NCI-H345 (cell line): ENCODE measurements at regions not wholly inside any gene's neighbourhood (a gene's known extent, or its start where the extent isn't known, plus 50 kb on each side); places are given as distances from the start of the nearest gene placed in this dataset.
"Not testable (repeated sequence)": the region's sequence is repeated elsewhere in the genome, so short reads cannot be mapped to it uniquely, and the experiment has no call there.

Experiments
- DNase-seq: peaks from one replicate; lab custom pipeline; 2025; lab: John Stamatoyannopoulos, UW

- no peak for DNase-seq
Observed at GRCh38 chr4:66837279-66837922, 707.9 kb downstream of the CENPC start.

GRCh38 chr4:66829310-66829709 is 716.0 kb downstream of the CENPC start:
- DNase-seq = no peak

GRCh38 chr4:66820681-66821080 is 724.6 kb downstream of the CENPC start:
- DNase-seq = no peak

DNA sequence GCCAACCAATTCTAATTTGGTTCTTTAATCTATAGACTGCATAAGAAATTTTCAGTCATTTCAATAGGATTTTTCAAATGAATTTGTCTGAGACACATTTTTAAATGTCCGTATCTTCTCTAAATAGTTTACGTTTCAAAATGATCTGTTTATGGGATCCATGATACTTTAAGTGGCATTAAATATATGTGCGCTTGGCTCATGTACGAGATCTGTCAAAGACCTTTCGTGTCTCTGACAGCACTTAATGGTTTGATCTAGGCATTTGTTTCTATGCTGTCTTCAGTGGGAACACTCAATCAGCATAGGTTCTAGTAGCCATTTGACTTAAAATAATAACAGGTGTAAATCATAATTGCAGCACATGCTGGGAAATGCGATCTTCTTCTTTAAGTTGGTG is 731.0 kb downstream of the CENPC start:
- no peak for DNase-seq

GRCh38 chr4:66805582-66805981 is 739.7 kb downstream of the CENPC start:
- no peak for DNase-seq

DNA sequence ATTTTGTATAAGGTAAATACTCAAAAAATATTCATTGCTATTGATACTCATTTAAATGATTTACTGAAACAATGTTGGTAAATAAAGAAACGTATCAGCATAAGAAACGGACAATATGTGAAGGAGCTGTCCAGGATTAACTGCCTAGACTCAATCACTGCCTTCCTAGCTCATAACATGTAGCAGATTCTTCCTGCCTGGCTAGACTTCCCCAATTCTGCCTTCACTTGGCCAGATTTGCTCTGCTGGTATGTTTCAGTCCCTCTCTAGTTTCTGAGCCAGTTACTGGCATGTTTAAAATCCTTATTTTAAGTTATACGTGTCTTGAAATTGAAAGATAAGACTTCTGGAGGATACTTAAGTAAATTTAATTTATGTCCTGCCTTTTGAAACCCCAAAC is 740.3 kb downstream of the CENPC start:
- DNase-seq = no peak

DNA sequence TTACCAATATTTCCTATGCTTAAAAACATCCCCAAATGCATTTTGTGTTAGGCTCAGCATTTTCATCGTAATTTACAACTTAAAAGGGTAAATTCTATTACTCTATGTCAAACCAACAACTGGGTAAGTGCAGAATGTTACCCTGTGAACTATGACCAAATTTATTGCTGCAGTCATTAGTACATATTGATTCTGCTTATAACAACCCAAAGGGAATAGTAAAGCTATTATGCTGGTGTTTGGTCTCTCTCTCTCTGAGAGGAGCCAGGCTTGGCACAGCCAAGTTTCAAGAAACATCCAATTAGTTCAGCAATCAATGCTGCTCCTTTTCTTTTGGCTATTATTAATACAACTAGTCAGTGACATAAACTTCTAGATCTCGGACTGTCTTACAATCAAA is 747.7 kb downstream of the CENPC start:
- DNase-seq = no peak

- no peak for DNase-seq
Observed at GRCh38 chr4:66795724-66796123, 749.6 kb downstream of the CENPC start.

- no peak for DNase-seq
Observed at GRCh38 chr4:66794390-66795034, 750.8 kb downstream of the CENPC start.

DNA sequence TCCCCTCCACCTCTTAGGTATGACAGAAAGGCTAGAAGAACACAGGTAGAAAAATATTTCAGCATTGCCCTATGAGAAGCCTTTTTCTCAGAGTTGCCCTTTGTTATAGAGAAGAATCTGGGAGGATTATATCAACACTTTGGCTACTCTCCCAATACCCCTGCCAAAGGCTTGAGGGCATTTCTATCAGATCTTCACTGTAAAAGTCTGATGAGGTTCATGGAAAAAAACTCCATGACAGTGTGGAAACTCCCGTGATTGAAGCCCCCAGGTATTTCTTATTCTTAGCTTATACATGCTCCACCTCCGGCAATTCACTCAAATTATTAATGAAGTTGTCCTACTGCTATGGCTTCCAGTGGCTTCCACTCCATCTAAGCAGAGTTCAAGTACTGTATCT is 753.6 kb downstream of the CENPC start:
- DNase-seq = no peak

DNA sequence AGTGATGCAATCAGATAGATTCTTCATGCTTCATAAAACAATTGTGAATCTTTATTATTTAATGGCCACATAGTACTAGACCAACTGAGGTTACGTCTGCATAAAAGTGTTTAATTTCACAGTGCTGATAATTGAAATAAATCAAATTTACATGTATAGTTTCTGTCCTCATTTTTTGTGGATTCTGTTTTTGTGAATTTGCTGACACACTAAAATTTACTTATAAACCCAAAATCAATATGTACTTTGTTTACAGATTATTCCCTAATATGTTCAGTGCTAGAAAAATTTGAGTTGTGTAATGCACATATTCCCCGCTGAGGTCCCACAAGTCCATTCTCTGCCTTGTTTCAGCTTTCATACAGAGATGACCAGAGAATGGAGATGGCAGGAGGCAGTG is 759.8 kb downstream of the CENPC start:
- DNase-seq = no peak

- DNase-seq = not testable (repeated sequence)
Observed at GRCh38 chr4:66782751-66783150, 762.6 kb downstream of the CENPC start.

DNA sequence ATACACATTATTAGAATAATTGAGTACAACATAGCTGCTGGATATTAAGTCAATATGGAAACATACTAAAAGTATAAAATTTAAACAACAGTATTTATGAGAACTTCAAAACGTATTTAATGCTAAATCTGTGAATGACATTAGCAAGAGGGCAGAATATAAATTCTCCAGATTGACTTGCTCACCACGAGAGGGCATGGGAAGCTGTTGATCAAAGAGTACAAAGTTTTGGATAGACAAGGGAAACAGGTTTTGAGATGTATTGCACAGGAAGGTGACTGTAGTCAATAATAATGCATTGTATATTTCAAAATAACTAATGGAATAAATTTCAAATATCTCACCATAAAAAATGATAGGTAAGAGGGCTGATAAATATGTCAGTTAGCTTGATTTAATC is 768.2 kb downstream of the CENPC start:
- DNase-seq = no peak

DNA sequence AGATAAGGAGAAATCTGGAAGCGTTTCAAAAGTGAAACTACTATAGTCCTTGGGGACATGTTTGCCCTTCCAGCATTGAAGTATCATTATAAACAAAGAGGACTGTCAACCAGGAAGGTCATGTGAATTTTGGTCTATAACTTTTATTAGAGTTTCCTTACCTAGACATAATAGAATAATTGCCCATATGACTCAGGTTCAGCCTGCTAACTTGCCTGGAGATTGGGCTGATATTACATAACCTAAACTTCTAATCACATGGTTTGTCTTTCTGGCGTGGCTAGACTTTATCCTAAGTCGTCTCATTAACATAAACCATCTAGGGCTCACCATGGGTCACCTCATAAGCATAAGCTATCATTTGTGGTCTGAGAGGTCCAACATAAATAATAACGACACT is 775.9 kb downstream of the CENPC start:
- DNase-seq = no peak

DNA sequence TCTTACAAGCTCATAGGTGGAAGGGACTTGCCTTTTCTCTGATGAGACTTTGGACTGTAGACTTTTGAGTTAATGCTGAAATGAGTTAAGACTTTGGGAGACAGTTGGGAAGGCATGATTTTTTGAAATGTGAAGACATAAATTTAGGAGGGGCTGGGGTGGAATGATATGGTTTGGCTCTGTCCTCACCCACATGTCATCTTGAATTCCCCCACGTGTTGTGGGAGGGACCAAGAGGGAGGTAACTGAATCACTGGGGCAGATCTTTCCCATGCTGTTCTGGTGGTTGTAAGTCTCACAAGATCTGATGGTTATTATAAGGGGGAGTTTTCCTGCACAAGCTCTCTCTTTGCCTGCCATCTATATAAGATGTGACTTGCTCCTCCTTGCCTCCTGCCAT is 777.9 kb downstream of the CENPC start:
- no peak for DNase-seq

GRCh38 chr4:66766557-66766956 is 778.7 kb downstream of the CENPC start:
- DNase-seq = no peak

DNA sequence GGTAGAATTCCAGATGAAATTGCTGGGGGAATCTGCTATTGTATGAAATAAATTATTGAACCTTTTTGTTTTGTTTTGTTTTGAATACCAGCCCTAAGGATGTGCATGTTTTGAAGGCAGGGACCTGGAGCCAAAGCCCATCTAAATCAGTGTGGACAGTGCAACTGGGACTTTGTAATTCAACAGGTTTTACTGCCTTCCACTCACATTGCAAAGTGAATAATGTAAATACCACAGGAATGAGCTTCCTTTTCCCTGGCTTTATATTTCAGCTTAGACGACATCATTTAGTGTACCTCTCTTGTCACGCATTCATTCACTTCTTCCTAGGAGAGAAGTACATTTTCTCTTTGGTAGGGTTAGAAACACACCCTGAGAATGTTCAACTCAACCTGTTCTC is 795.0 kb downstream of the CENPC start:
- DNase-seq = no peak

DNA sequence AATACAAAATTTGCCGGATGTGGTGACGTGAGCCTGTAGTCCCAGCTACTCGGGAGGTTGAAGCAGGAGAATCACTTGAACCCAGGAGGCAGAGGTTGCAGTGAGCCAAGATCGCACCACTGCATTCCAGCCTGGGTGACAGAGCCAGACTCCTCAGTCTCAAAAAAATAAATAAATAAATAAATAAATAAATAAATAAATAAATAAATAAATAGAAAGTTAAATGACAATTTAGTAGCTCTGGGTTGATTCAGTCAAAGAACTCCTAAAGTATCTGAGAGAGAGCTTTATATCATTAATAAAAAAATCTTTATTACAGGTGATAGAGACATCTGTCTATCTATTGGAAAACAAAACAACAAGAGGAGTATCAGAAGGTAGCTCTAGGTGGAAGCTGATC is 798.4 kb downstream of the CENPC start:
- not testable (repeated sequence) for DNase-seq

- DNase-seq = no peak
Observed at GRCh38 chr4:66741081-66741480, 804.2 kb downstream of the CENPC start.

- DNase-seq = peak; percentile 73
Observed at GRCh38 chr4:66736606-66737005, 808.7 kb downstream of the CENPC start.

- no peak for DNase-seq
Observed at GRCh38 chr4:66728280-66728679, 817.0 kb downstream of the CENPC start.

- DNase-seq = not testable (repeated sequence)
Observed at GRCh38 chr4:66712301-66712921, 832.9 kb downstream of the CENPC start.

DNA sequence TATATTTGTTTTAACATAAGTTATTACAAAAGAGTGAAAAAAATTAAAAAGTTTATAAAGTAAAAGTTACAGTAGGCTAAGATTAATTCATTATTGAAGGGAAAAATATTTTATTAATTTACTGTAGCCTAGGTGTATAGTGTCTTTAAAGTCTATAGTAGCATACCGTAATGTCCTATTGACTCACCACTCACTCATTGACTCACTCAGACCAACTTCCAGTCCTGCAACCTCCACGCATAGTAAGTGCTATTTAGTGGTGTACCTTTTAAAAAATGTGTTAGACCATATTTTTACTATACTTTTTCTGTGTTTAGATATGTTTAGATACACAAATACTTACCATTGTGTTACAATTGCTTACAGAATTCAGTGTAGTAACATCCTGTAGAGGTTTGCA is 841.1 kb downstream of the CENPC start:
- DNase-seq = no peak

- DNase-seq = peak; percentile 15
Observed at GRCh38 chr4:66694739-66695138, 850.6 kb downstream of the CENPC start.
